ENCODE measurements at regions not wholly inside any gene's neighbourhood (a gene's known extent, or its start where the extent isn't known, plus 50 kb on each side); places are given as distances from the start of the nearest gene placed in this dataset.

- no peak for TF ChIP-seq CTCF (conservative IDR thresholded peaks at IDR 0.05)
- TF ChIP-seq ZFX (IDR thresholded peaks at IDR 0.05) = no peak
Measured at GRCh38 chr10:25661632-25662031, 272.4 kb upstream of the MYO3A start.

All from C4-2B (cell line).